ENCODE measurements at regions not wholly inside any gene's neighbourhood (a gene's known extent, or its start where the extent isn't known, plus 50 kb on each side); places are given as distances from the start of the nearest gene placed in this dataset.

DNA sequence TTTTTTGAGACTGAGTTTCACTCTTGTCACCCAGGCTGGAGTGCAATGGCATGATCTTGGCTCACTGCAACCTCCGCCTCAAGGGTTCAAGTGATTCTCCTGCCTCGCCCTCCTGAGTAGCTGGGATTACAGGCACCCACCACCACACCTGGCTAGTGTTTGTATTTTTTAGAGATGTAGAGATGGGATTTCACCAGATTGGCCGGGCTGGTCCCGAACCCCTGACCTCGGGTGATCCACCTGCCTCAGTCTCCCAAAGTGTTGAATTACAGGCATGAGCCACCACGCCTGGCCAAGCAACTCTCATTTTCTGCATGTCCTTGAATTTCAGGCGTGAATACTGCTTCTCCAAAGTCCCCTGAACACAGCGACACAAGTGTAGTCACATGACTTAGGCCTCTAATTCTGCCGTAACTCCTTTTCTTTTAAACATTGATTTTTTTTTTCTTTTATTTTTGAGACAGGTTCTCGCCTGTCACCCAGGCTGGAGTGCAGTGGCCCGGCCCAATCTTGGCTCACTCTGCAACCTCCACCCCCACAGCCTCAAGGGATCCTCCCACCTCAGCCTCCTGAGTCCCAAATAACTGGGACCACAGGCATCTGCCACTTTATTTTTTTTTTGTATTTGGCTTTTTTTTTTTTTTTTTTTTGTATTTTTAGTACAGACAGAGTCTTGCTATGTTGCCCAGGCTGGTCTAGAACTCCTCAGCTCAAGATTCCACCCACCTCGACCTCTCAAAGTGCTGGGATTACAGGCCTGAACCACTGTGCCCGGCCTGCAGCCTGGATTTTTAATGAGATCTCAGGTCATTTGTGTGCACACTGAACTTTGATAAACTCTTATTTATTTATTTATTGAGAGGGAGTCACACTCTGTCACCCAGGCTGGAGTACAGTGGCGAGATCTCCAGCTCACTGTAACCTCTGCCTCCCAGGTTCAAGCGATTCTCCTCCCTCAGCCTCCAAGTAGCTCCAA is 124.6 kb downstream of the KCNJ18 start:
- no peaks in the 10 kb centered on the region for H3K4me1 Mint-ChIP-seq (ENCODE audit: low read depth)
- no peak overlapping the region for H3K27ac Mint-ChIP-seq
- ChIA-PET POLR2A (no interaction called here), CTCF (no interaction called here)
- H3K9me3 Mint-ChIP-seq: peaks cover 5% of the 10 kb centered on the region
- no peak for ATAC-seq
- TF ChIP-seq, protein P1, sequence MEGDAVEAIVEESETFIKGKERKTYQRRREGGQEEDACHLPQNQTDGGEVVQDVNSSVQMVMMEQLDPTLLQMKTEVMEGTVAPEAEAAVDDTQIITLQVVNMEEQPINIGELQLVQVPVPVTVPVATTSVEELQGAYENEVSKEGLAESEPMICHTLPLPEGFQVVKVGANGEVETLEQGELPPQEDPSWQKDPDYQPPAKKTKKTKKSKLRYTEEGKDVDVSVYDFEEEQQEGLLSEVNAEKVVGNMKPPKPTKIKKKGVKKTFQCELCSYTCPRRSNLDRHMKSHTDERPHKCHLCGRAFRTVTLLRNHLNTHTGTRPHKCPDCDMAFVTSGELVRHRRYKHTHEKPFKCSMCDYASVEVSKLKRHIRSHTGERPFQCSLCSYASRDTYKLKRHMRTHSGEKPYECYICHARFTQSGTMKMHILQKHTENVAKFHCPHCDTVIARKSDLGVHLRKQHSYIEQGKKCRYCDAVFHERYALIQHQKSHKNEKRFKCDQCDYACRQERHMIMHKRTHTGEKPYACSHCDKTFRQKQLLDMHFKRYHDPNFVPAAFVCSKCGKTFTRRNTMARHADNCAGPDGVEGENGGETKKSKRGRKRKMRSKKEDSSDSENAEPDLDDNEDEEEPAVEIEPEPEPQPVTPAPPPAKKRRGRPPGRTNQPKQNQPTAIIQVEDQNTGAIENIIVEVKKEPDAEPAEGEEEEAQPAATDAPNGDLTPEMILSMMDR (IDR thresholded peaks at IDR 0.05): no peak
- no peak for DNase-seq
- no peaks in the 10 kb centered on the region for H3K36me3 Mint-ChIP-seq (ENCODE audit: low read depth)
- no peak overlapping the region for H3K4me3 Mint-ChIP-seq
- no peaks in the 10 kb centered on the region for H3K27me3 Mint-ChIP-seq
- intact Hi-C loops (cut with micrococcal nuclease): no loop called here

DNA sequence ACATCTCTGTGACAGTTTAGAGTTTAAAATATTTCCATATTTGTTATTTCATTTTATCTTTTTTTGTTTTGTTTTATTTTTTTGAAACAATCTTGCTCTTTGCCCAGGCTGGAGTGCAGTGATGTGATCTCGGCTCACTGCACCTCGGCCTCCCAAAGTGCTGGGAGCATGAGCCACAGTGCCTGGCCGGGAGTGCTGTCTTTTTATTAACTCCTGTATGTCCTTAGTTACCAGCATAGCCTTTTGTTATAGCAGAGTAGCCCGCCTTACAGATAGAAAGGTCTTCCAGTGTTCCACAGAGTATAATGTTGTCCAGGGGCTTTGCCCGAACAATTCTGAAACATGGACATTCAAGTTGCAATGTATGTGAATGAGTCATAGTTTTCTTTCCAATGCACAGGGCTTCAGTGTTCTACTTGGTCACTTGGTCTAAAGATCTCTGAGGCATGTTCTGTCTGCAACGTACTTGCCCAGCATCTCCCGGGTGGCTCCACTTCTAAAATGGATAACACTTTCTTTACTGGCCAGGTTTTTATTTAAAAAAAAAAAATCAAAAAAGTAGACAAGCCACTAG is 125.6 kb downstream of the KCNJ18 start:
- Mint-ChIP-seq H3K36me3 (ENCODE audit: low read depth) (no peaks in the 10 kb centered on the region), H3K4me1 (ENCODE audit: low read depth) (no peaks in the 10 kb centered on the region), H3K4me3 (no peak overlapping the region), H3K27ac (no peak overlapping the region), H3K9me3 (peaks cover 5% of the 10 kb centered on the region), H3K27me3 (no peaks in the 10 kb centered on the region)
- DNase-seq (no peak), ATAC-seq (no peak)
- intact Hi-C loops (cut with micrococcal nuclease): no loop called here
- ChIA-PET CTCF (no interaction called here), POLR2A (no interaction called here)
- TF ChIP-seq, protein P1 (IDR thresholded peaks at IDR 0.05): no peak

DNA sequence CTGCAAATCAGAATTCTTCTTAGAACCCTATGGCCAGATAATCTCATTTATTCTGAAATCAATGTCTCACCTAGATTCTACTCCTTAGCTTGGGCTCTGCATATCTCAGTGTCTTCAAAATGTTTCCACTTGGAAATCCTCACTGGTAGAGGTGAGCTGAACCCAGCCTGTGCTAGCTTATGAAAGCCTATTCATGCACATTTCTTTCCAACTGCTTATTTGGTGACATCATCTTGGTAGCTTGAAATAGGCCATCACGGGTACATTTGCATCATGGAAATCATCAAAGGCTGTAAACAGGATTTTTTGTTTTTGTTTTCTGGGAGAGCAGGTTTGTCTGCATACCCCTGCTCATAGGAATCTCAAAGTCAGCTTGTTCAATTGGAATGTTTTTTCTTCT is 130.8 kb downstream of the KCNJ18 start:
- no peak overlapping the region for H3K27ac Mint-ChIP-seq
- ATAC-seq: no peak

DNA sequence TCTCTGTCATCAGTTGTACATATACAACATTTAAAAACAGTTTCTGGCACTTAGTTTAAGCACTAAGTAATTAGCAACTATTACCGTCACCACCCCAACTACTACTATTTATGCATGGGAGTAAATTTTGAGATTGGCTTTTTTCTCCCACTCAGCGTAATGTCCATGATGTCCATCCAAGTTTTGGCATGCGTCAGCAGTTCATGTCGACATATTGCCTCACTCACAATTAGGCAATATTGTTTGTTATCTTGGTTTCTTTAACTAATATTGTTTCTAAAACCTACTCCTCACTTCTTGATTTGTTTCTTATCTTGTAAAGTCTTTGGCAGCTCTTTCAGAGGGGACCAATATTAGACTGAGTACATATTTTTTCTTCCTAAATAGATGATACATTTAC is 131.3 kb downstream of the KCNJ18 start:
- CTCF ChIA-PET: no interaction called here
- Mint-ChIP-seq H3K9me3 (no peaks in the 10 kb centered on the region), H3K4me3 (no peak overlapping the region), H3K4me1 (ENCODE audit: low read depth) (no peaks in the 10 kb centered on the region), H3K27me3 (no peaks in the 10 kb centered on the region), H3K36me3 (ENCODE audit: low read depth) (no peaks in the 10 kb centered on the region), H3K27ac (no peak overlapping the region)
- POLR2A ChIA-PET: no interaction called here
- no peak for ATAC-seq
- intact Hi-C loops (cut with micrococcal nuclease): no loop called here
- TF ChIP-seq, protein P1 (IDR thresholded peaks at IDR 0.05): no peak
- DNase-seq: no peak

More for the DNA sequence above, 130.8 kb downstream of the KCNJ18 start:
- H3K36me3 Mint-ChIP-seq (ENCODE audit: low read depth): no peaks in the 10 kb centered on the region
- intact Hi-C loops (cut with micrococcal nuclease): no loop called here
- no peak for DNase-seq
- ChIA-PET POLR2A (no interaction called here), CTCF (no interaction called here)
- TF ChIP-seq, protein P1 (IDR thresholded peaks at IDR 0.05): no peak
- no peaks in the 10 kb centered on the region for H3K27me3 Mint-ChIP-seq
- H3K4me3 Mint-ChIP-seq: no peak overlapping the region
- H3K4me1 Mint-ChIP-seq (ENCODE audit: low read depth): no peaks in the 10 kb centered on the region
- no peaks in the 10 kb centered on the region for H3K9me3 Mint-ChIP-seq

DNA sequence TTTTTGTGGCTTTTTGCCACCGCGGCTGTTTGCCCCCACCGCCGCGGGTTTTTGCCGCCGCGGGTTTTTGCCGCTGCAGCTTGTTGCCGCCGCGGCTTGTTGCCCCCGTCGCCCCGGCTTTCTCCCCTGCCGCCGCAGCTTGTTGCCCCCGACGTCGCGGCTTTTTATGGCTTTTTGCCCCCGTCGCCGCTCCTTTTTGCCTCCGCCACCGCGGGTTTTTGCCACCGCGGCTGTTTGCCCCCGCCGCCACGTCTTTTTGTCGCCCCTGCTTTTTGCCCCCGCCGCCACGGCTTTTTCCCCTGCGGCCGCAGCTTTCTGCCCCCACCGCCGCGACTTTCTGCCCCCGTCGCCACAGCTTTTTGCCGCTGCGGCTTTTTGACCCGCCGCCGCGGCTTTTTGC is 149.5 kb downstream of the KCNJ18 start:
- Mint-ChIP-seq H3K9me3 (peaks cover 7% of the 10 kb centered on the region), H3K4me1 (ENCODE audit: low read depth) (no peaks in the 10 kb centered on the region), H3K27ac (no peak overlapping the region), H3K36me3 (ENCODE audit: low read depth) (peaks cover 2% of the 10 kb centered on the region), H3K4me3 (no peak overlapping the region), H3K27me3 (peaks cover 4% of the 10 kb centered on the region)
- DNase-seq (no peak), ATAC-seq (no peak)
- POLR2A ChIA-PET: no interaction called here
- intact Hi-C loops (cut with micrococcal nuclease): no loop called here
- TF ChIP-seq, protein P1 (IDR thresholded peaks at IDR 0.05): no peak
- CTCF ChIA-PET: no interaction called here
